ENCODE measurements at regions not wholly inside any gene's neighbourhood (a gene's known extent, or its start where the extent isn't known, plus 50 kb on each side); places are given as distances from the start of the nearest gene placed in this dataset.
"Not testable (repeated sequence)": the region's sequence is repeated elsewhere in the genome, so short reads cannot be mapped to it uniquely, and the experiment has no call there.

- not testable (repeated sequence) for TF ChIP-seq MYC, MAX (IDR thresholded peaks at IDR 0.05; ENCODE audit: low read depth, low read length)
Observed at GRCh38 chr2:113330060-113330767, 51.5 kb upstream of the PAX8 start.
